Activated CD8-positive, alpha-beta T cell treated with anti-CD3 and anti-CD28 coated beads, Interleukin-2, amount 10 ng/mL, durations not matched to agents 7 days and 5 days (primary cell): ENCODE measurements at regions not wholly inside any gene's neighbourhood (a gene's known extent, or its start where the extent isn't known, plus 50 kb on each side); places are given as distances from the start of the nearest gene placed in this dataset.

Experiments used
- ATAC-seq: fragments of 150-1000 bp; cut with Tn5 transposase; one replicate; pipeline ENCODE4 v1.10.0; 2021; ENCODE audit warnings: moderate library complexity
- CTCF ChIA-PET: fragments of 350-600 bp; sonication (Branson Sonifier 250); formaldehyde crosslinking; loops from one replicate; lab custom pipeline; 2021; ENCODE audit warnings: antibody characterized with exemption; lab: Charles Lee
- POLR2A ChIA-PET: fragments of 350-600 bp; sonication (Branson Sonifier 250); formaldehyde crosslinking; loops from one replicate; lab custom pipeline; 2021; ENCODE audit warnings: antibody characterized with exemption; lab: Charles Lee
- DNase-seq: peaks from one replicate; pipeline ENCODE4 v3.0.0-alpha.2; 2020
- H3K27ac Mint-ChIP-seq: one replicate; pipeline ENCODE4 v1.8.0; 2021; ENCODE audit warnings: mild to moderate bottlenecking, mixed read lengths
- H3K27me3 Mint-ChIP-seq: one replicate; pipeline ENCODE4 v1.8.0; 2021; ENCODE audit warnings: low read depth, mixed read lengths
- H3K36me3 Mint-ChIP-seq: one replicate; pipeline ENCODE4 v1.8.0; 2021; ENCODE audit warnings: low read depth, mixed read lengths
- H3K4me1 Mint-ChIP-seq: one replicate; pipeline ENCODE4 v1.8.0; 2021; ENCODE audit warnings: low read depth, mixed read lengths
- H3K4me3 Mint-ChIP-seq: one replicate; pipeline ENCODE4 v1.8.0; 2021; ENCODE audit warnings: mild to moderate bottlenecking, mixed read lengths
- H3K9me3 Mint-ChIP-seq: one replicate; pipeline ENCODE4 v1.8.0; 2022; ENCODE audit warnings: mixed read lengths; ENCODE audit not compliant: insufficient read depth

- Mint-ChIP-seq H3K36me3 (no peaks in the 10 kb centered on the region), H3K4me3 (no peak overlapping the region), H3K27me3 (peaks cover 31% of the 10 kb centered on the region), H3K4me1 (peaks cover 9% of the 10 kb centered on the region), H3K9me3 (no peaks in the 10 kb centered on the region), H3K27ac (no peak overlapping the region)
- DNase-seq: no peak
- ChIA-PET CTCF (no interaction called here), POLR2A (interaction anchor here (0.6 kb wide), 1 partner anchor 201 kb away, joined by 3 read pairs; no protein-coding TSS in a partner anchor)
- ATAC-seq: no peak
These were observed 161.0 kb upstream of the HES1 start for GRCh38 chr3:193974671-193975535.

- Mint-ChIP-seq H3K27me3 (peaks cover 12% of the 10 kb centered on the region), H3K9me3 (no peaks in the 10 kb centered on the region), H3K4me1 (no peaks in the 10 kb centered on the region), H3K4me3 (no peak overlapping the region), H3K27ac (no peak overlapping the region), H3K36me3 (no peaks in the 10 kb centered on the region)
- DNase-seq: no peak
- ChIA-PET POLR2A (no interaction called here), CTCF (no interaction called here)
- ATAC-seq: no peak
These were observed 158.3 kb upstream of the HES1 start for GRCh38 chr3:193977622-193978021.

- ChIA-PET POLR2A (no interaction called here), CTCF (no interaction called here)
- DNase-seq: no peak
- H3K27ac Mint-ChIP-seq: no peak overlapping the region
- peaks cover 12% of the 10 kb centered on the region for H3K27me3 Mint-ChIP-seq
- no peak for ATAC-seq
- no peak overlapping the region for H3K4me3 Mint-ChIP-seq
- H3K4me1 Mint-ChIP-seq: no peaks in the 10 kb centered on the region
- no peaks in the 10 kb centered on the region for H3K36me3 Mint-ChIP-seq
- no peaks in the 10 kb centered on the region for H3K9me3 Mint-ChIP-seq
These were observed 157.9 kb upstream of the HES1 start for GRCh38 chr3:193978030-193978429.

GRCh38 chr3:193978486-193978885 lies 157.5 kb upstream of the HES1 start:
- Mint-ChIP-seq H3K27ac (no peak overlapping the region), H3K4me3 (no peak overlapping the region), H3K36me3 (no peaks in the 10 kb centered on the region), H3K4me1 (no peaks in the 10 kb centered on the region), H3K9me3 (no peaks in the 10 kb centered on the region), H3K27me3 (peaks cover 11% of the 10 kb centered on the region)
- DNase-seq: no peak
- ChIA-PET POLR2A (no interaction called here), CTCF (no interaction called here)
- no peak for ATAC-seq

- no peaks in the 10 kb centered on the region for H3K9me3 Mint-ChIP-seq
- H3K36me3 Mint-ChIP-seq: no peaks in the 10 kb centered on the region
- peaks cover 4% of the 10 kb centered on the region for H3K27me3 Mint-ChIP-seq
- ATAC-seq (no peak), DNase-seq (no peak)
- H3K4me3 Mint-ChIP-seq: no peak overlapping the region
- ChIA-PET POLR2A (no interaction called here), CTCF (interaction anchor here (1.4 kb wide), 1 partner anchor 335 kb away, joined by 3 read pairs; no protein-coding TSS in a partner anchor)
- H3K4me1 Mint-ChIP-seq: no peaks in the 10 kb centered on the region
- H3K27ac Mint-ChIP-seq: no peak overlapping the region
These were observed 155.6 kb upstream of the HES1 start for GRCh38 chr3:193980326-193980725.

GRCh38 chr3:193980905-193981304 lies 155.0 kb upstream of the HES1 start:
- H3K4me1 Mint-ChIP-seq: no peaks in the 10 kb centered on the region
- DNase-seq: no peak
- ChIA-PET CTCF (no interaction called here), POLR2A (no interaction called here)
- no peaks in the 10 kb centered on the region for H3K36me3 Mint-ChIP-seq
- H3K9me3 Mint-ChIP-seq: no peaks in the 10 kb centered on the region
- no peak overlapping the region for H3K4me3 Mint-ChIP-seq
- ATAC-seq: no peak
- H3K27me3 Mint-ChIP-seq: peaks cover 2% of the 10 kb centered on the region
- no peak overlapping the region for H3K27ac Mint-ChIP-seq

- Mint-ChIP-seq H3K27ac (no peak overlapping the region), H3K9me3 (no peaks in the 10 kb centered on the region), H3K4me1 (no peaks in the 10 kb centered on the region), H3K36me3 (no peaks in the 10 kb centered on the region), H3K27me3 (peaks cover 2% of the 10 kb centered on the region), H3K4me3 (no peak overlapping the region)
- ChIA-PET POLR2A (no interaction called here), CTCF (no interaction called here)
- DNase-seq (no peak), ATAC-seq (no peak)
These were observed 154.4 kb upstream of the HES1 start for GRCh38 chr3:193981504-193981903.

- Mint-ChIP-seq H3K4me3 (no peak overlapping the region), H3K36me3 (no peaks in the 10 kb centered on the region), H3K27ac (no peak overlapping the region), H3K4me1 (no peaks in the 10 kb centered on the region), H3K9me3 (no peaks in the 10 kb centered on the region), H3K27me3 (peaks cover 2% of the 10 kb centered on the region)
- DNase-seq (no peak), ATAC-seq (no peak)
- POLR2A ChIA-PET: interaction anchor here (0.6 kb wide), 1 partner anchor 12 kb away, joined by 3 read pairs; no protein-coding TSS in a partner anchor
- CTCF ChIA-PET: interaction anchor here (0.9 kb wide), 1 partner anchor 12 kb away, joined by 3 read pairs; no protein-coding TSS in a partner anchor
These were observed 153.7 kb upstream of the HES1 start for GRCh38 chr3:193982258-193982659.

GRCh38 chr3:193983846-193984818 lies 151.8 kb upstream of the HES1 start:
- Mint-ChIP-seq H3K4me3 (no peak overlapping the region), H3K9me3 (no peaks in the 10 kb centered on the region), H3K4me1 (no peaks in the 10 kb centered on the region), H3K27me3 (peaks cover 9% of the 10 kb centered on the region), H3K36me3 (no peaks in the 10 kb centered on the region), H3K27ac (no peak overlapping the region)
- DNase-seq: no peak
- ChIA-PET CTCF (no interaction called here), POLR2A (no interaction called here)
- no peak for ATAC-seq

GRCh38 chr3:193984876-193985275 lies 151.1 kb upstream of the HES1 start:
- Mint-ChIP-seq H3K4me3 (no peak overlapping the region), H3K4me1 (no peaks in the 10 kb centered on the region), H3K9me3 (no peaks in the 10 kb centered on the region), H3K36me3 (no peaks in the 10 kb centered on the region), H3K27me3 (peaks cover 11% of the 10 kb centered on the region), H3K27ac (no peak overlapping the region)
- no peak for ATAC-seq
- ChIA-PET CTCF (no interaction called here), POLR2A (no interaction called here)
- DNase-seq: no peak

- H3K36me3 Mint-ChIP-seq: no peaks in the 10 kb centered on the region
- DNase-seq (no peak), ATAC-seq (no peak)
- H3K27ac Mint-ChIP-seq: no peak overlapping the region
- H3K9me3 Mint-ChIP-seq: no peaks in the 10 kb centered on the region
- H3K4me1 Mint-ChIP-seq: no peaks in the 10 kb centered on the region
- H3K27me3 Mint-ChIP-seq: peaks cover 13% of the 10 kb centered on the region
- no peak overlapping the region for H3K4me3 Mint-ChIP-seq
- ChIA-PET CTCF (no interaction called here), POLR2A (no interaction called here)
These were observed 148.8 kb upstream of the HES1 start for GRCh38 chr3:193987186-193987585.

GRCh38 chr3:193989186-193989585 lies 146.8 kb upstream of the HES1 start:
- Mint-ChIP-seq H3K4me1 (no peaks in the 10 kb centered on the region), H3K4me3 (no peak overlapping the region), H3K27me3 (peaks cover 17% of the 10 kb centered on the region), H3K27ac (no peak overlapping the region), H3K9me3 (no peaks in the 10 kb centered on the region), H3K36me3 (no peaks in the 10 kb centered on the region)
- DNase-seq: no peak
- no peak for ATAC-seq
- ChIA-PET POLR2A (no interaction called here), CTCF (no interaction called here)
